ENCODE measurements at regions not wholly inside any gene's neighbourhood (a gene's known extent, or its start where the extent isn't known, plus 50 kb on each side); places are given as distances from the start of the nearest gene placed in this dataset.

- TF ChIP-seq POLR2AphosphoS5 (IDR thresholded peaks at IDR 0.05; ENCODE audit: low read depth, low read length) (no peak), SIN3A (IDR thresholded peaks at IDR 0.05; ENCODE audit: borderline replicate concordance, insufficient read depth, low read length) (no peak), TAF1 (IDR thresholded peaks at IDR 0.05; ENCODE audit: borderline replicate concordance, insufficient read depth, low read length) (no peak)
Measured at GRCh38 chr15:96442076-96442475, 111.6 kb downstream of the NR2F2 start.

All from PFSK-1 (cell line).